C4-2B (cell line): ENCODE measurements at regions not wholly inside any gene's neighbourhood (a gene's known extent, or its start where the extent isn't known, plus 50 kb on each side); places are given as distances from the start of the nearest gene placed in this dataset.

Experiments
- CTCF ChIP-seq: fragments of 450-650 bp; conservative IDR thresholded peaks from 2 replicates; pipeline ENCODE4 v1.5.1; 2017; ENCODE audit warnings: mild to moderate bottlenecking
- ZFX ChIP-seq: fragments of 450-650 bp; IDR thresholded peaks from 2 replicates; pipeline ENCODE4 v1.6.1; 2017

- TF ChIP-seq CTCF (no peak), ZFX (no peak)
Observed at GRCh38 chr20:24384865-24385264, 84.6 kb upstream of the SYNDIG1 start.
